ENCODE measurements at regions not wholly inside any gene's neighbourhood (a gene's known extent, or its start where the extent isn't known, plus 50 kb on each side); places are given as distances from the start of the nearest gene placed in this dataset.

DNA sequence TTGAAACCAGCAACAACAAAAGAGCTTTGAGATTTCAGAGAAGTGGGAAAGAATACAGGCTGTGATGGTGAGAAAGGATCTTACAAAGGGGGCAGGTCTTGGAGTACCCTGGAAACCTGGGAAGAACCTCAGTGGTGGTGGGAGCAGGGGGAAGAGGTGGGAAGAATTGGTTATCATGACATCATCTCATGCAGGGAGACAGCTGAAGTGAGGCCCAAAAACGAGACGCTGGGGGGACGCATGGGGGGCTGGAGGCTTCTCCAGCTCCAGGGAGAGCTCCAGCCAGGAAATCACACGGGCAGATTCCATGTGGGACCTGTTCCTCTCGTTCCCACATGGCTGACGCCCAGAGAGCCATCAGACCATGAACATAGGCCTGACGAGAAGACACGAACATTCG lies 177.3 kb upstream of the RNF32 start:
- Histone ChIP-seq H3K27ac (replicated peaks) (no peak overlapping the region), H3K27me3 (ENCODE audit: insufficient read depth, poor library complexity, severe bottlenecking) (peaks cover 2% of the 10 kb centered on the region), H3K4me3 (replicated peaks; ENCODE audit: insufficient read depth, low read length) (no peak overlapping the region)
- no peak for DNase-seq (ENCODE audit: low read depth in 1 of 2, low spot score in 1 of 2)
- TF ChIP-seq, protein P1, sequence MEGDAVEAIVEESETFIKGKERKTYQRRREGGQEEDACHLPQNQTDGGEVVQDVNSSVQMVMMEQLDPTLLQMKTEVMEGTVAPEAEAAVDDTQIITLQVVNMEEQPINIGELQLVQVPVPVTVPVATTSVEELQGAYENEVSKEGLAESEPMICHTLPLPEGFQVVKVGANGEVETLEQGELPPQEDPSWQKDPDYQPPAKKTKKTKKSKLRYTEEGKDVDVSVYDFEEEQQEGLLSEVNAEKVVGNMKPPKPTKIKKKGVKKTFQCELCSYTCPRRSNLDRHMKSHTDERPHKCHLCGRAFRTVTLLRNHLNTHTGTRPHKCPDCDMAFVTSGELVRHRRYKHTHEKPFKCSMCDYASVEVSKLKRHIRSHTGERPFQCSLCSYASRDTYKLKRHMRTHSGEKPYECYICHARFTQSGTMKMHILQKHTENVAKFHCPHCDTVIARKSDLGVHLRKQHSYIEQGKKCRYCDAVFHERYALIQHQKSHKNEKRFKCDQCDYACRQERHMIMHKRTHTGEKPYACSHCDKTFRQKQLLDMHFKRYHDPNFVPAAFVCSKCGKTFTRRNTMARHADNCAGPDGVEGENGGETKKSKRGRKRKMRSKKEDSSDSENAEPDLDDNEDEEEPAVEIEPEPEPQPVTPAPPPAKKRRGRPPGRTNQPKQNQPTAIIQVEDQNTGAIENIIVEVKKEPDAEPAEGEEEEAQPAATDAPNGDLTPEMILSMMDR (IDR thresholded peaks at IDR 0.05; ENCODE audit: insufficient read depth, low read length): no peak
- TF ChIP-seq GABPA (IDR thresholded peaks at IDR 0.05; ENCODE audit: low read depth) (no peak), POLR2AphosphoS5 (IDR thresholded peaks at IDR 0.05; ENCODE audit: low read depth) (no peak), SPI1 (IDR thresholded peaks at IDR 0.05; ENCODE audit: borderline replicate concordance, low read depth) (no peak)
- TF ChIP-seq, protein P2, sequence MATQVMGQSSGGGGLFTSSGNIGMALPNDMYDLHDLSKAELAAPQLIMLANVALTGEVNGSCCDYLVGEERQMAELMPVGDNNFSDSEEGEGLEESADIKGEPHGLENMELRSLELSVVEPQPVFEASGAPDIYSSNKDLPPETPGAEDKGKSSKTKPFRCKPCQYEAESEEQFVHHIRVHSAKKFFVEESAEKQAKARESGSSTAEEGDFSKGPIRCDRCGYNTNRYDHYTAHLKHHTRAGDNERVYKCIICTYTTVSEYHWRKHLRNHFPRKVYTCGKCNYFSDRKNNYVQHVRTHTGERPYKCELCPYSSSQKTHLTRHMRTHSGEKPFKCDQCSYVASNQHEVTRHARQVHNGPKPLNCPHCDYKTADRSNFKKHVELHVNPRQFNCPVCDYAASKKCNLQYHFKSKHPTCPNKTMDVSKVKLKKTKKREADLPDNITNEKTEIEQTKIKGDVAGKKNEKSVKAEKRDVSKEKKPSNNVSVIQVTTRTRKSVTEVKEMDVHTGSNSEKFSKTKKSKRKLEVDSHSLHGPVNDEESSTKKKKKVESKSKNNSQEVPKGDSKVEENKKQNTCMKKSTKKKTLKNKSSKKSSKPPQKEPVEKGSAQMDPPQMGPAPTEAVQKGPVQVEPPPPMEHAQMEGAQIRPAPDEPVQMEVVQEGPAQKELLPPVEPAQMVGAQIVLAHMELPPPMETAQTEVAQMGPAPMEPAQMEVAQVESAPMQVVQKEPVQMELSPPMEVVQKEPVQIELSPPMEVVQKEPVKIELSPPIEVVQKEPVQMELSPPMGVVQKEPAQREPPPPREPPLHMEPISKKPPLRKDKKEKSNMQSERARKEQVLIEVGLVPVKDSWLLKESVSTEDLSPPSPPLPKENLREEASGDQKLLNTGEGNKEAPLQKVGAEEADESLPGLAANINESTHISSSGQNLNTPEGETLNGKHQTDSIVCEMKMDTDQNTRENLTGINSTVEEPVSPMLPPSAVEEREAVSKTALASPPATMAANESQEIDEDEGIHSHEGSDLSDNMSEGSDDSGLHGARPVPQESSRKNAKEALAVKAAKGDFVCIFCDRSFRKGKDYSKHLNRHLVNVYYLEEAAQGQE (IDR thresholded peaks at IDR 0.05; ENCODE audit: insufficient replicate concordance, low read depth): no peak

DNA sequence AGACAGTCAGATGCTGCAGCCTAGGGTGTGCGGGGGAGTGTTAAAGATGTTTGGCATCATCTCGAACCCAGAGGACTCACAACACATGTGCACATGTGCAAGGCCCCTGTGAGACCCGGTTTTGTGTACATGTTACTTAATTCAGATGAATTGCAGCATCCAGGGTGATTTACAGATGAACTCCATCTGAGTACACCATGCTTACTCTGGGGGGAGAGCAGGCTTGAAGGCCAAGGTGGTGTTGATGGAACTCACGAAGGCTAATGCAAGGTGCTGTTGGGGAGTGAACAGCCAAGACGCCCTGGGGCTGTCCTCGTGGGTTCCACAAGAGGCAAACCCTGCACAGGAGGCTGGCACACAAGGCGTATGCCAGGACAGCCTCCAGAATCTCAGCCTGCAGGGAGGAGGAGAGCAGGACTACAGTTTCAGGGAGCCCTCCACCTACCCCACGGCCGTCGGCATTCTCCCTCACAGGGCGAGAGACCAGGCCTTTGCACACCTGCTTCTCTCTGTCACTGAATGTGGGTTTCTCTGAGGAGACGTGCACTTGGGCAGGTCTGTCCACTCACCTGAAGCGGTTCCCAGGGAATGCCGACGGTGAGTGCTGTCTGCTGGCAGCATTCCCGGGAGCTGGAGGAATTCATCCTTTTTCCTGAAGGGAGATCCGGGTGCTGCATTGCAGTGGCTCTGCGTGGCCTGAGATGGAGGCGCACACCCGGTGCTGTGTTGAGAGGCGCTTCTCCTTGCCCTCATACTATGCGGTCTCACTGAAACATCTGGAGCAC lies 178.5 kb upstream of the RNF32 start:
- Histone ChIP-seq H3K27me3 (ENCODE audit: insufficient read depth, poor library complexity, severe bottlenecking) (peaks cover 2% of the 10 kb centered on the region), H3K4me3 (replicated peaks; ENCODE audit: insufficient read depth, low read length) (no peak overlapping the region), H3K27ac (replicated peaks) (no peak overlapping the region)
- TF ChIP-seq, protein P1 (IDR thresholded peaks at IDR 0.05; ENCODE audit: insufficient read depth, low read length): no peak
- TF ChIP-seq SPI1 (IDR thresholded peaks at IDR 0.05; ENCODE audit: borderline replicate concordance, low read depth) (no peak), POLR2AphosphoS5 (IDR thresholded peaks at IDR 0.05; ENCODE audit: low read depth) (no peak), GABPA (IDR thresholded peaks at IDR 0.05; ENCODE audit: low read depth) (no peak)
- TF ChIP-seq, protein P2 (IDR thresholded peaks at IDR 0.05; ENCODE audit: insufficient replicate concordance, low read depth): no peak
- no peak for DNase-seq (ENCODE audit: low read depth in 1 of 2, low spot score in 1 of 2)

DNA sequence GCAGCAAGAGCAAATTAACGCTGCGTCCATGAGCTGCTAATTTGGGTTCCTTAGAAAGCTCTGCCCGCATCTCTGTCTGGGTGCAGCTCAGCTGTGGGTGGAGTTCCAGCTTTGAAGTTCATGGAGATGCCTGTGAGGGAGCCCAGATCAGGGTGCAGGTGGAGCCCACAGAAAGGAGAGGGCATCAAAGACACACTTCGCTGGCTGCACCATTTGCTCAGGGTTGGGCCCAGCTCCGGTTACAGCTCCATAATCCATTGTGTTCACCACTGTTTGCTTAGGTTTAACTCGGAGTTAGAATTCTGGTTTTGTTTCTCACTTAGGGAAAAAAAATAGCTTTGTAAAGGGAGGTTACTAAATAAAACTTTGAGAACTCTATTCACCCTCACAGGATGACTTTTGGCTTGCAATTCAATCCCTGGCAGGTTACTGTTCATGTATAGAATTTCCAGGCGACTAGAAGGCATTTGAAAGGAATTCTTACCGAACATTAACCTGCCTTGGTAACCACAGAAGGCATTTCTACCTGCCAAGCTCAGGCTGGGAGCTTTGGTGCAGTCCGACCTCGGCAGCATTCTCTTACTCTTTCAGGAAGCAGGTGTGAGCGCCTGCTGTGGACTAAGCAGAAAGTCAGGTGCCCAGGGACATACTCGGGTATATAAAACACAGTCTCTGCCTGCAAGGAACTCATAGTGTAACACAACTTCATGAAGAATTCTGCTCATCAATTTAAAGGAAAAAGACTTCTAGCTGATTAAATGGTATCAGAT lies 179.5 kb upstream of the RNF32 start:
- TF ChIP-seq, protein P2 (IDR thresholded peaks at IDR 0.05; ENCODE audit: insufficient replicate concordance, low read depth): no peak
- no peak for TF ChIP-seq POLR2AphosphoS5 (IDR thresholded peaks at IDR 0.05; ENCODE audit: low read depth)
- no peak for TF ChIP-seq SPI1 (IDR thresholded peaks at IDR 0.05; ENCODE audit: borderline replicate concordance, low read depth)
- TF ChIP-seq, protein P1 (IDR thresholded peaks at IDR 0.05; ENCODE audit: insufficient read depth, low read length): no peak
- TF ChIP-seq GABPA (IDR thresholded peaks at IDR 0.05; ENCODE audit: low read depth): no peak
- Histone ChIP-seq H3K27ac (replicated peaks) (no peak overlapping the region), H3K4me3 (replicated peaks; ENCODE audit: insufficient read depth, low read length) (no peak overlapping the region), H3K27me3 (ENCODE audit: insufficient read depth, poor library complexity, severe bottlenecking) (peaks cover 2% of the 10 kb centered on the region)
- no peak for DNase-seq (ENCODE audit: low read depth in 1 of 2, low spot score in 1 of 2)
